ENCODE measurements at regions not wholly inside any gene's neighbourhood (a gene's known extent, or its start where the extent isn't known, plus 50 kb on each side); places are given as distances from the start of the nearest gene placed in this dataset.

DNA sequence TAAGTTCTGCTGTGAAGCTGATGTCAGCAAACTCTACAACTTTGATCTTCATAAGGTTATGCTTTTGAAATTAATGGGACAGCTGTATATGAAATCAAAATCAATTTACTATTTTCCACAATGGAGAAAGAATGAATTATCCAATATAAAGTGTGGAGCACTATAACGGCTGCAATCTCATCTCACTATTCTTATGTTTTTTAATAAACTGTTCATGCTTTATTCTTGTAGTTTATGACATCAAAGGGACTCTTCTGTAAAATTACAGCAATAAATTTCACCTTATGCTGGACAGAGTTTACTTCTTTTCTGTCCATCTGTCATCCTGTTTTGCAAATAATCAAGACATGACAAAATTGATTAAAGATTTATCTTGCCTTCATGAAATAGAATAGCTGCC lies 192.5 kb downstream of the TECRL start:
- no peaks in the 10 kb centered on the region for H3K36me3 ChIP-seq (replicated peaks in 1 of 2; ENCODE audit: control insufficient read depth in 1 of 2, insufficient read depth in 2 of 2, low read length in 2 of 2)
- BruUV-seq (replicated peaks): no TSS peak
- ChIA-PET POLR2A (no interaction called here), CTCF (ENCODE audit: low intra/inter-chr PET ratio, low total read pairs) (no interaction called here)
- DNase-seq (ENCODE audit: low spot score) (no peak), ATAC-seq (no peak), FAIRE-seq (no peak)
- no peak overlapping the region for H3K9ac ChIP-seq (ENCODE audit: insufficient read depth, low read depth, low read length)
- no peaks in the 10 kb centered on the region for H3K27me3 ChIP-seq (ENCODE audit: control insufficient read depth in 1 of 2, insufficient read depth in 2 of 2, low read length in 2 of 2)
- intact Hi-C loops (cut with micrococcal nuclease; ENCODE audit: unreplicated experiment) (no loop called here), in situ Hi-C loops (cut with HindIII; ENCODE audit: extremely low pct_ligation_motif_present, low pct_unique_long_range_greater_than_20kb) (no loop called here)
- H3K4me3 ChIP-seq (replicated peaks in 1 of 3; ENCODE audit: insufficient read depth in 1 of 3, low read depth in 2 of 3, low read length in 3 of 3): no peak overlapping the region
- no peaks in the 10 kb centered on the region for H4K20me1 ChIP-seq (ENCODE audit: insufficient read depth, low read length)
- H3K9me3 ChIP-seq (ENCODE audit: low read length): no peaks in the 10 kb centered on the region
- WGBS (ENCODE audit: low lambda C conversion rate): 0% methylated on average over 1 of the region's 1 CpG
- no peaks in the 10 kb centered on the region for H3K79me2 ChIP-seq (ENCODE audit: insufficient read depth, low read length)
- no peak overlapping the region for H2AFZ ChIP-seq (ENCODE audit: low read length)
- H3K27ac ChIP-seq (ENCODE audit: extremely low read length, insufficient read depth, low read length): no peak overlapping the region
- H3K4me1 ChIP-seq (ENCODE audit: insufficient read depth, low read length): no peaks in the 10 kb centered on the region
- no peak overlapping the region for H3K4me2 ChIP-seq (ENCODE audit: low read depth, low read length)
- TF ChIP-seq ZFP41 (CRISPR knock-in tag; IDR thresholded peaks at IDR 0.05; ENCODE audit: borderline replicate concordance) (no peak), FOXA3 (CRISPR knock-in tag; IDR thresholded peaks at IDR 0.05) (no peak), GPN1 (CRISPR knock-in tag; IDR thresholded peaks at IDR 0.05; ENCODE audit: borderline replicate concordance) (no peak), MTERF4 (CRISPR knock-in tag; IDR thresholded peaks at IDR 0.05) (no peak), RFX3 (CRISPR knock-in tag; IDR thresholded peaks at IDR 0.05) (no peak), HMG20B (CRISPR knock-in tag; conservative IDR thresholded peaks at IDR 0.05) (no peak), NFE2 (CRISPR knock-in tag; IDR thresholded peaks at IDR 0.05) (no peak), ZNF20 (CRISPR knock-in tag; IDR thresholded peaks at IDR 0.05) (no peak), BRD4 (CRISPR knock-in tag; IDR thresholded peaks at IDR 0.05) (no peak), ADNP (CRISPR knock-in tag; IDR thresholded peaks at IDR 0.05) (no peak), HNF1A (IDR thresholded peaks at IDR 0.05; ENCODE audit: low read depth) (no peak), HNF1A (CRISPR knock-in tag; IDR thresholded peaks at IDR 0.05; ENCODE audit: borderline replicate concordance) (no peak), PHF20 (CRISPR knock-in tag; IDR thresholded peaks at IDR 0.05) (no peak), AKAP8 (CRISPR knock-in tag; IDR thresholded peaks at IDR 0.05) (no peak)
- TF ChIP-seq, protein P1, sequence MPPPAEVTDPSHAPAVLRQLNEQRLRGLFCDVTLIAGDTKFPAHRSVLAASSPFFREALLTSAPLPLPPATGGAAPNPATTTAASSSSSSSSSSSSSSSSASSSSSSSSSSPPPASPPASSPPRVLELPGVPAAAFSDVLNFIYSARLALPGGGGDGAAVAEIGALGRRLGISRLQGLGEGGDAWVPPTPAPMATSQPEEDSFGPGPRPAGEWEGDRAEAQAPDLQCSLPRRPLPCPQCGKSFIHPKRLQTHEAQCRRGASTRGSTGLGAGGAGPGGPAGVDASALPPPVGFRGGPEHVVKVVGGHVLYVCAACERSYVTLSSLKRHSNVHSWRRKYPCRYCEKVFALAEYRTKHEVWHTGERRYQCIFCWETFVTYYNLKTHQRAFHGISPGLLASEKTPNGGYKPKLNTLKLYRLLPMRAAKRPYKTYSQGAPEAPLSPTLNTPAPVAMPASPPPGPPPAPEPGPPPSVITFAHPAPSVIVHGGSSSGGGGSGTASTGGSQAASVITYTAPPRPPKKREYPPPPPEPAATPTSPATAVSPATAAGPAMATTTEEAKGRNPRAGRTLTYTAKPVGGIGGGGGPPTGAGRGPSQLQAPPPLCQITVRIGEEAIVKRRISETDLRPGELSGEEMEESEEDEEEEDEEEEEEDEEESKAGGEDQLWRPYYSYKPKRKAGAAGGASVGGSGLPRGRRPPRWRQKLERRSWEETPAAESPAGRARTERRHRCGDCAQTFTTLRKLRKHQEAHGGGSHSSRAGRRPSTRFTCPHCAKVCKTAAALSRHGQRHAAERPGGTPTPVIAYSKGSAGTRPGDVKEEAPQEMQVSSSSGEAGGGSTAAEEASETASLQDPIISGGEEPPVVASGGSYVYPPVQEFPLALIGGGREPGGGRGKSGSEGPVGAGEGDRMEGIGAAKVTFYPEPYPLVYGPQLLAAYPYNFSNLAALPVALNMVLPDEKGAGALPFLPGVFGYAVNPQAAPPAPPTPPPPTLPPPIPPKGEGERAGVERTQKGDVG (CRISPR knock-in tag; IDR thresholded peaks at IDR 0.05; ENCODE audit: borderline replicate concordance): no peak
- TF ChIP-seq, protein P2, sequence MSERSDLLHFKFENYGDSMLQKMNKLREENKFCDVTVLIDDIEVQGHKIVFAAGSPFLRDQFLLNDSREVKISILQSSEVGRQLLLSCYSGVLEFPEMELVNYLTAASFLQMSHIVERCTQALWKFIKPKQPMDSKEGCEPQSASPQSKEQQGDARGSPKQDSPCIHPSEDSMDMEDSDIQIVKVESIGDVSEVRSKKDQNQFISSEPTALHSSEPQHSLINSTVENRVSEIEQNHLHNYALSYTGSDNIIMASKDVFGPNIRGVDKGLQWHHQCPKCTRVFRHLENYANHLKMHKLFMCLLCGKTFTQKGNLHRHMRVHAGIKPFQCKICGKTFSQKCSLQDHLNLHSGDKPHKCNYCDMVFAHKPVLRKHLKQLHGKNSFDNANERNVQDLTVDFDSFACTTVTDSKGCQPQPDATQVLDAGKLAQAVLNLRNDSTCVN (CRISPR knock-in tag; IDR thresholded peaks at IDR 0.05; ENCODE audit: borderline replicate concordance): no peak

Data from HepG2 (cell line).